ENCODE measurements at regions not wholly inside any gene's neighbourhood (a gene's known extent, or its start where the extent isn't known, plus 50 kb on each side); places are given as distances from the start of the nearest gene placed in this dataset.

- no peak for TF ChIP-seq CTCF (IDR thresholded peaks at IDR 0.05; ENCODE audit: low read depth, low read length, missing control alignments)
- no peak overlapping the region for H3K4me3 ChIP-seq (ENCODE audit: low read depth, low read length)
- DNase-seq (ENCODE audit: low read depth) = no peak
Observed at GRCh38 chr9:78622126-78622525, 325.2 kb downstream of the PSAT1 start.

GRCh38 chr9:78626971-78627370, 330.0 kb downstream of the PSAT1 start:
- TF ChIP-seq CTCF (IDR thresholded peaks at IDR 0.05; ENCODE audit: low read depth, low read length, missing control alignments) = no peak
- H3K4me3 ChIP-seq (ENCODE audit: low read depth, low read length) = no peak overlapping the region
- no peak for DNase-seq (ENCODE audit: low read depth)

GRCh38 chr9:78630966-78631365, 334.0 kb downstream of the PSAT1 start:
- no peak overlapping the region for H3K4me3 ChIP-seq (ENCODE audit: low read depth, low read length)
- no peak for DNase-seq (ENCODE audit: low read depth)
- no peak for TF ChIP-seq CTCF (IDR thresholded peaks at IDR 0.05; ENCODE audit: low read depth, low read length, missing control alignments)

GRCh38 chr9:78640728-78641127, 343.8 kb downstream of the PSAT1 start:
- no peak for DNase-seq (ENCODE audit: low read depth)
- TF ChIP-seq CTCF (IDR thresholded peaks at IDR 0.05; ENCODE audit: low read depth, low read length, missing control alignments) = no peak
- H3K4me3 ChIP-seq (ENCODE audit: low read depth, low read length) = no peak overlapping the region

GRCh38 chr9:78644359-78644758, 347.4 kb downstream of the PSAT1 start:
- DNase-seq (ENCODE audit: low read depth) = no peak
- TF ChIP-seq CTCF (IDR thresholded peaks at IDR 0.05; ENCODE audit: low read depth, low read length, missing control alignments) = no peak
- no peak overlapping the region for H3K4me3 ChIP-seq (ENCODE audit: low read depth, low read length)

GRCh38 chr9:78654324-78654723, 357.4 kb downstream of the PSAT1 start:
- no peak for TF ChIP-seq CTCF (IDR thresholded peaks at IDR 0.05; ENCODE audit: low read depth, low read length, missing control alignments)
- H3K4me3 ChIP-seq (ENCODE audit: low read depth, low read length) = no peak overlapping the region
- no peak for DNase-seq (ENCODE audit: low read depth)

- H3K4me3 ChIP-seq (ENCODE audit: low read depth, low read length) = no peak overlapping the region
- TF ChIP-seq CTCF (IDR thresholded peaks at IDR 0.05; ENCODE audit: low read depth, low read length, missing control alignments) = no peak
- no peak for DNase-seq (ENCODE audit: low read depth)
Observed at GRCh38 chr9:78663369-78663768, 366.4 kb downstream of the PSAT1 start.
